ENCODE measurements at regions not wholly inside any gene's neighbourhood (a gene's known extent, or its start where the extent isn't known, plus 50 kb on each side); places are given as distances from the start of the nearest gene placed in this dataset.
"Not testable (repeated sequence)": the region's sequence is repeated elsewhere in the genome, so short reads cannot be mapped to it uniquely, and the experiment has no call there.

GRCh38 chr21:35811191-35811806 lies 249.0 kb downstream of the SETD4 start:
- TF ChIP-seq GATA1 (IDR thresholded peaks at IDR 0.05; ENCODE audit: low read depth, low read length) = no peak
- no peak for TF ChIP-seq POLR2A (IDR thresholded peaks at IDR 0.05; ENCODE audit: low read length)
- no peak for DNase-seq

GRCh38 chr21:35810431-35810970 lies 249.8 kb downstream of the SETD4 start:
- TF ChIP-seq POLR2A (IDR thresholded peaks at IDR 0.05; ENCODE audit: low read length) (no peak), GATA1 (IDR thresholded peaks at IDR 0.05; ENCODE audit: low read depth, low read length) (no peak)
- DNase-seq = no peak

- no peak for TF ChIP-seq POLR2A (IDR thresholded peaks at IDR 0.05; ENCODE audit: low read length)
- TF ChIP-seq GATA1 (IDR thresholded peaks at IDR 0.05; ENCODE audit: low read depth, low read length) = no peak
- no peak for DNase-seq
Observed at GRCh38 chr21:35801391-35801790, 258.9 kb downstream of the SETD4 start.

GRCh38 chr21:35800796-35801385 lies 259.4 kb downstream of the SETD4 start:
- DNase-seq = not testable (repeated sequence)

GRCh38 chr21:35796844-35797243 lies 263.5 kb downstream of the SETD4 start:
- TF ChIP-seq POLR2A (IDR thresholded peaks at IDR 0.05; ENCODE audit: low read length) (no peak), GATA1 (IDR thresholded peaks at IDR 0.05; ENCODE audit: low read depth, low read length) (no peak)
- DNase-seq = no peak

GRCh38 chr21:35794527-35794926 lies 265.8 kb downstream of the SETD4 start:
- DNase-seq = not testable (repeated sequence)

GRCh38 chr21:35792569-35793305 lies 267.6 kb downstream of the SETD4 start:
- TF ChIP-seq GATA1 (IDR thresholded peaks at IDR 0.05; ENCODE audit: low read depth, low read length) (no peak), POLR2A (IDR thresholded peaks at IDR 0.05; ENCODE audit: low read length) (no peak)
- no peak for DNase-seq

GRCh38 chr21:35791541-35792325 lies 268.6 kb downstream of the SETD4 start:
- no peak for DNase-seq

GRCh38 chr21:35783721-35784120 lies 276.6 kb downstream of the SETD4 start:
- TF ChIP-seq POLR2A (IDR thresholded peaks at IDR 0.05; ENCODE audit: low read length) = no peak
- no peak for TF ChIP-seq GATA1 (IDR thresholded peaks at IDR 0.05; ENCODE audit: low read depth, low read length)
- DNase-seq = no peak

More at GRCh38 chr21:35791541-35792325, 268.6 kb downstream of the SETD4 start:
- TF ChIP-seq GATA1 (IDR thresholded peaks at IDR 0.05; ENCODE audit: low read depth, low read length) (no peak), POLR2A (IDR thresholded peaks at IDR 0.05; ENCODE audit: low read length) (no peak)

GRCh38 chr21:35782667-35783066 lies 277.7 kb downstream of the SETD4 start:
- TF ChIP-seq POLR2A (IDR thresholded peaks at IDR 0.05; ENCODE audit: low read length) (no peak), GATA1 (IDR thresholded peaks at IDR 0.05; ENCODE audit: low read depth, low read length) (no peak)
- no peak for DNase-seq

- DNase-seq = no peak
- no peak for TF ChIP-seq GATA1 (IDR thresholded peaks at IDR 0.05; ENCODE audit: low read depth, low read length)
- TF ChIP-seq POLR2A (IDR thresholded peaks at IDR 0.05; ENCODE audit: low read length) = no peak
Observed at GRCh38 chr21:35780983-35781382, 279.3 kb downstream of the SETD4 start.

GRCh38 chr21:35779690-35780570 lies 280.4 kb downstream of the SETD4 start:
- TF ChIP-seq POLR2A (IDR thresholded peaks at IDR 0.05; ENCODE audit: low read length) = no peak
- no peak for TF ChIP-seq GATA1 (IDR thresholded peaks at IDR 0.05; ENCODE audit: low read depth, low read length)
- no peak for DNase-seq

- TF ChIP-seq POLR2A (IDR thresholded peaks at IDR 0.05; ENCODE audit: low read length) = no peak
- no peak for TF ChIP-seq GATA1 (IDR thresholded peaks at IDR 0.05; ENCODE audit: low read depth, low read length)
- no peak for DNase-seq
Observed at GRCh38 chr21:35779167-35779566, 281.2 kb downstream of the SETD4 start.

Data from erythroblast (primary cell).